OCI-LY1 (cell line): ENCODE measurements at regions not wholly inside any gene's neighbourhood (a gene's known extent, or its start where the extent isn't known, plus 50 kb on each side); places are given as distances from the start of the nearest gene placed in this dataset.

Experiments
- H2AFZ ChIP-seq: fragments of 200-600 bp; sonication (generic), shearing (Covaris generic); 2 replicates; pipeline ENCODE4 v1.6.0; 2014; ENCODE audit warnings: antibody characterized with exemption, mild to moderate bottlenecking, low read length
- H3F3A ChIP-seq: fragments of 200-600 bp; sonication (generic), shearing (Covaris generic); 2 replicates; pipeline ENCODE4 v1.6.0; 2014; ENCODE audit warnings: mild to moderate bottlenecking, antibody characterized with exemption, low read length, moderate library complexity; ENCODE audit not compliant: insufficient read depth
- H3K27ac ChIP-seq: fragments of 200-600 bp; sonication (generic); 2 replicates; pipeline ENCODE4 v1.5.1; 2014; ENCODE audit warnings: low read length, mixed run types, mild to moderate bottlenecking, low read depth; ENCODE audit not compliant: poor library complexity, severe bottlenecking
- H3K27me3 ChIP-seq: fragments of 200-600 bp; sonication (generic); 2 replicates; pipeline ENCODE4 v1.6.0; 2014; ENCODE audit warnings: antibody characterized with exemption, mild to moderate bottlenecking, low read length, moderate library complexity; ENCODE audit not compliant: insufficient read depth
- H3K36me3 ChIP-seq: fragments of 200-600 bp; sonication (generic); 2 replicates; pipeline ENCODE4 v1.6.1; 2014; ENCODE audit warnings: mild to moderate bottlenecking, antibody characterized with exemption, low read length, moderate library complexity, mixed read lengths; ENCODE audit not compliant: insufficient read depth
- H3K4me1 ChIP-seq: fragments of 200-600 bp; sonication (generic); 2 replicates; pipeline ENCODE4 v1.5.1; 2014; ENCODE audit warnings: mild to moderate bottlenecking, low read length, moderate library complexity; ENCODE audit not compliant: insufficient read depth, severe bottlenecking
- H3K4me2 ChIP-seq: fragments of 200-600 bp; sonication (generic), shearing (Covaris generic); 2 replicates; pipeline ENCODE4 v1.6.1; 2014; ENCODE audit warnings: low read length
- H3K4me3 ChIP-seq: fragments of 200-600 bp; sonication (generic); 2 replicates; pipeline ENCODE4 v1.5.1; 2014; ENCODE audit warnings: low read length, low read depth, mild to moderate bottlenecking, mixed read lengths; ENCODE audit not compliant: poor library complexity, severe bottlenecking
- H3K79me2 ChIP-seq: fragments of 200-600 bp; shearing (Covaris generic); 2 replicates; pipeline ENCODE4 v1.6.1; 2016; ENCODE audit warnings: mixed run types, low read length, mixed read lengths; ENCODE audit not compliant: insufficient read depth
- H3K9ac ChIP-seq: fragments of 200-600 bp; sonication (generic), shearing (Covaris generic); 2 replicates; pipeline ENCODE4 v1.6.1; 2014; ENCODE audit warnings: mild to moderate bottlenecking, low read length, mixed read lengths
- H3K9me2 ChIP-seq: fragments of 200-600 bp; sonication (generic), shearing (Covaris generic); 2 replicates; pipeline ENCODE4 v1.6.1; 2014; ENCODE audit warnings: low read depth, mild to moderate bottlenecking, low read length, mixed read lengths
- H3K9me3 ChIP-seq: fragments of 200-600 bp; shearing (Covaris generic); 2 replicates; pipeline ENCODE4 v1.6.1; 2014; ENCODE audit warnings: low read length, mixed read lengths
- H4K20me1 ChIP-seq: fragments of 200-600 bp; sonication (generic), shearing (Covaris generic); 2 replicates; pipeline ENCODE4 v1.6.0; 2016; ENCODE audit warnings: mild to moderate bottlenecking, low read length; ENCODE audit not compliant: insufficient read depth
- CTCF ChIP-seq: fragments of 200-600 bp; sonication (generic), shearing (Covaris generic); IDR thresholded peaks from 2 replicates; pipeline ENCODE4 v1.5.1; 2017; ENCODE audit warnings: mild to moderate bottlenecking, antibody characterized with exemption, low read length, moderate library complexity, mixed read lengths
- EZH2 ChIP-seq: fragments of 200-600 bp; sonication (generic), shearing (Covaris generic); IDR thresholded peaks from 2 replicates; pipeline ENCODE4 v1.8.0; 2017; ENCODE audit warnings: borderline replicate concordance, mixed run types, mild to moderate bottlenecking, antibody characterized with exemption, low read length, moderate library complexity, mixed read lengths

DNA sequence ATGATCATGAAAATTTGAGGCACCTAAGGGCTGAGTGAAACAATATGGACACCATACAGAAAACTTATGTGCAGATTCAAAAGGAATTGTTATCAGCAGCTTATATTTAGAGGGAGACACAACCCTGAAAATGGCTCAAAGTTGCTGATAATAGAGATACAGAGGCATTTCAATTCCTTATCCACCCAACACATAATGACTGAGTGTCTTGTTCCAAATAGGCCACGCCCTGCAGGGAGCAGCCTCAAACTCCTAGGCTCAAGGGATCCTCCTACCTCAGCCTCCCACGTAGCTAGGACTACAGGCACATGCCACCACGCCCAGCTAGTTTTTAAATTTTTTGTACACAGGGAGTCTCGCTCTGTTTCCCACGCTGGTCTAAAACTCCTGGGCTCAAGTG is 79.0 kb downstream of the LBH start:
- no peaks in the 10 kb centered on the region for H3K27me3 ChIP-seq
- H3K36me3 ChIP-seq, result no peaks in the 10 kb centered on the region
- H3K27ac ChIP-seq, result no peak overlapping the region
- no peak overlapping the region for H3K4me3 ChIP-seq
- H4K20me1 ChIP-seq, result no peaks in the 10 kb centered on the region
- no peaks in the 10 kb centered on the region for H3K9me2 ChIP-seq
- H3K4me1 ChIP-seq, result no peaks in the 10 kb centered on the region
- no peak overlapping the region for H2AFZ ChIP-seq
- H3K9ac ChIP-seq, result no peak overlapping the region
- no peak overlapping the region for H3K4me2 ChIP-seq
- no peaks in the 10 kb centered on the region for H3K79me2 ChIP-seq
- no peak for TF ChIP-seq EZH2
- TF ChIP-seq CTCF, result no peak
- no peaks in the 10 kb centered on the region for H3K9me3 ChIP-seq
- H3F3A ChIP-seq, result no peaks in the 10 kb centered on the region

GRCh38 chr2:30310955-30311354 is 79.6 kb downstream of the LBH start:
- Histone ChIP-seq H3K27ac (no peak overlapping the region), H3K4me3 (no peak overlapping the region), H3K27me3 (no peaks in the 10 kb centered on the region), H3K4me1 (no peaks in the 10 kb centered on the region), H2AFZ (no peak overlapping the region), H3K4me2 (no peak overlapping the region), H3K9ac (no peak overlapping the region), H3K9me3 (no peaks in the 10 kb centered on the region), H3K9me2 (no peaks in the 10 kb centered on the region), H4K20me1 (no peaks in the 10 kb centered on the region), H3K79me2 (no peaks in the 10 kb centered on the region), H3F3A (no peaks in the 10 kb centered on the region), H3K36me3 (no peaks in the 10 kb centered on the region)
- TF ChIP-seq CTCF, result no peak
- no peak for TF ChIP-seq EZH2

- H3K4me2 ChIP-seq, result no peak overlapping the region
These were observed 80.4 kb downstream of the LBH start for GRCh38 chr2:30311711-30312110.

More at GRCh38 chr2:30311711-30312110, 80.4 kb downstream of the LBH start:
- Histone ChIP-seq H4K20me1 (no peaks in the 10 kb centered on the region), H3K36me3 (no peaks in the 10 kb centered on the region), H2AFZ (no peak overlapping the region), H3F3A (no peaks in the 10 kb centered on the region), H3K4me1 (no peaks in the 10 kb centered on the region), H3K9me3 (no peaks in the 10 kb centered on the region), H3K9me2 (no peaks in the 10 kb centered on the region), H3K4me3 (no peak overlapping the region), H3K79me2 (no peaks in the 10 kb centered on the region), H3K27me3 (no peaks in the 10 kb centered on the region), H3K27ac (no peak overlapping the region), H3K9ac (no peak overlapping the region)
- no peak for TF ChIP-seq CTCF
- TF ChIP-seq EZH2, result no peak
